ENCODE measurements at regions not wholly inside any gene's neighbourhood (a gene's known extent, or its start where the extent isn't known, plus 50 kb on each side); places are given as distances from the start of the nearest gene placed in this dataset.
"Not testable (repeated sequence)": the region's sequence is repeated elsewhere in the genome, so short reads cannot be mapped to it uniquely, and the experiment has no call there.

DNA sequence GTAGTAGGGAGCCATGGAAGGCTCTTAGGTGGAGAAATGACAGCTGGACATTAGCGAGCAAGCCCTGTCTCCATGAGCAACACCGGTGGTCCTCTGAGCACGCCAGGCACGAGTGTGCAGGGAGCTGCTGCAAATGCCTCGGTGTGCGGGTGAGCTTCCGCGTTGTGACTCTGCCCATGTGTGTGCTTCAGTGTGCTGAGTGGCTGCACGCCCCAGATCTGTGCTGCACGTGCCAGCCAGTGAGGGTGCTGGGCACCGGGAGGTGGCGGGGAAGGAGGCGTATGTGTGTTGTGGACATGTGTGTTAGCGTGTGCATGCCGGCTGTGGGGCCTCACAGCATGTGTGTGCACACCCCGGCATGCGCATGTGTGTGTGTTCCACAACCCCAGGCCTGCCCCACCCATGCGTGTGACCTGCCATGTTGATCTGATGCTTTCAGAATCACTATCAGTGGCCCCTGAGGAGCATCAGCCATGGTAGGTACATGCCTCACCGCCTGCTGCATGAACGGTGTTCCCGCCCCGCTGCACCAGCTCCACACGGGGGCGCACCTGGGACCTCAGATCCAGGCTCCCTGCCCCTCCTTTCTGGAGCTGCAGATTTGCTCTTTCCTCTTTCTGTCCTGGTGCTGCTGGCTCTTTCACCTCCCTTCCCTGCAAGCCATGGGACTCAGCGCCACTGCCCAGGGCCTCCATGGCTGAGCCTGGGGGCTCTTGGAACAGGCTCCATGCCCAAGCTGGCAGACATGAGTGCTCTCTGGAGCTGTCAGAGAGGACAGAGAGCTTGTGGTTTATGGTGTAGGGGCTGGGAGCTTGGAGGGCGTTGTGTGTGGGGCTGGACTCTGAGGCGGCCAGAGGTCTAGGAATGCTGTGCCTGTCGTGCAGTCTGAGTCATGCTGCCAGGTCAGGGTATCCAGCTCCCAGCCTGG, 169.4 kb downstream of the TBC1D2B start:
- no peak overlapping the region for H3K4me3 Mint-ChIP-seq (ENCODE audit: unreplicated experiment)
- TF ChIP-seq, protein P1, sequence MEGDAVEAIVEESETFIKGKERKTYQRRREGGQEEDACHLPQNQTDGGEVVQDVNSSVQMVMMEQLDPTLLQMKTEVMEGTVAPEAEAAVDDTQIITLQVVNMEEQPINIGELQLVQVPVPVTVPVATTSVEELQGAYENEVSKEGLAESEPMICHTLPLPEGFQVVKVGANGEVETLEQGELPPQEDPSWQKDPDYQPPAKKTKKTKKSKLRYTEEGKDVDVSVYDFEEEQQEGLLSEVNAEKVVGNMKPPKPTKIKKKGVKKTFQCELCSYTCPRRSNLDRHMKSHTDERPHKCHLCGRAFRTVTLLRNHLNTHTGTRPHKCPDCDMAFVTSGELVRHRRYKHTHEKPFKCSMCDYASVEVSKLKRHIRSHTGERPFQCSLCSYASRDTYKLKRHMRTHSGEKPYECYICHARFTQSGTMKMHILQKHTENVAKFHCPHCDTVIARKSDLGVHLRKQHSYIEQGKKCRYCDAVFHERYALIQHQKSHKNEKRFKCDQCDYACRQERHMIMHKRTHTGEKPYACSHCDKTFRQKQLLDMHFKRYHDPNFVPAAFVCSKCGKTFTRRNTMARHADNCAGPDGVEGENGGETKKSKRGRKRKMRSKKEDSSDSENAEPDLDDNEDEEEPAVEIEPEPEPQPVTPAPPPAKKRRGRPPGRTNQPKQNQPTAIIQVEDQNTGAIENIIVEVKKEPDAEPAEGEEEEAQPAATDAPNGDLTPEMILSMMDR (IDR thresholded peaks at IDR 0.05) = no peak
- peak; percentile 79 for DNase-seq (ENCODE audit: extremely low spot score, unreplicated experiment)
- no peaks in the 10 kb centered on the region for H3K36me3 Mint-ChIP-seq (ENCODE audit: unreplicated experiment)
- no peaks in the 10 kb centered on the region for H3K9me3 Mint-ChIP-seq (ENCODE audit: unreplicated experiment)
- peaks cover under 1% of the 10 kb centered on the region for H3K27me3 Mint-ChIP-seq (ENCODE audit: unreplicated experiment)
- peak overlapping the region; percentile 59 for H3K27ac Mint-ChIP-seq (ENCODE audit: unreplicated experiment)
- peaks cover 23% of the 10 kb centered on the region for H3K4me1 Mint-ChIP-seq (ENCODE audit: unreplicated experiment)

DNA sequence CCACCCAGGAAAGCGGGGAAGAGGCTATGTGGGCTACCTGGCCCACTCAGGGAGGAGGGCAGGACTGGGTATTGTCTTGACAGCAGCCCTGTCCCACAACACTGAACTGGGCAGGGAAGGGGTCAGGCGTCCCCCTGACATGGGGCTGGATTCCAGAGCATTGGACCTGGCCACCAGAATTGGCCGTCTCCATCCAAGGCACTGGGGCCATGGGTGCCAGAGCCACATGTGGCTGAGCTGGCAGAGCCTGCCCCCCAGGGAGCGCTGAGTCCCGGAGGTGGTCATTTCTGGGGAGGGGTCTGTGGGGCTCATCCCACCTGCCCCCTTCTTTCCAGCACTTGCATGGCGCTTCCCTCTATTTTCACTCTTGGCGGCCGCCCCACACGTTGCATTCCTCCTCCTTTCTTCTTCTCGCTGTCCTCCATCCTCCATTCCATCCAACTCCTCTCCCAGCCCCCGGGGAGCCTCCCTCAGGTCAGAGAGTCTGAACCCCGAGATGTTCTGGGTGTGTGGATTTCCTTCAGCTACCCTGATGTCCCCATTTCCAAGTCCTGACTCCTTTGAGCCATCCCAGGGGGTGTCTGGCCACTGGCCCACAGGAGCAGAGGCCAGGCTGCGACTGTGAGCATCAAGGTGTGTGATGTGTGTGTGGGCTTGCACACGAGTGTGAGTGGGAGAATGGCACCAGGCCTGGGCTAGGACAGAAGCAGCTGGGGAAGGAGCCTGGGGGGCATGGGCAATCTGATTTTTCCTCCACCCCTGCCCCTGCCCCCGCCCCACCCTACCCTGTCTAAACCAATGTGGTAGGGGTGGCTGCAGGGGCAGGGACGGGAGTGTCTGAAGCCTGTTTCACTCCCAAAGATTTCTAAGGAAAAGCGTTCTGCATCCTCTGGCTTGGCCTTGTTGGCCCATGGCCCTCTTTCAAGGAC, 171.2 kb downstream of the TBC1D2B start:
- not testable (repeated sequence) for H3K4me3 Mint-ChIP-seq (ENCODE audit: unreplicated experiment); H3K27me3 Mint-ChIP-seq (ENCODE audit: unreplicated experiment); H3K27ac Mint-ChIP-seq (ENCODE audit: unreplicated experiment); H3K36me3 Mint-ChIP-seq (ENCODE audit: unreplicated experiment); H3K9me3 Mint-ChIP-seq (ENCODE audit: unreplicated experiment); DNase-seq (ENCODE audit: extremely low spot score, unreplicated experiment)
- H3K4me1 Mint-ChIP-seq (ENCODE audit: unreplicated experiment) = peaks cover 23% of the 10 kb centered on the region

DNA sequence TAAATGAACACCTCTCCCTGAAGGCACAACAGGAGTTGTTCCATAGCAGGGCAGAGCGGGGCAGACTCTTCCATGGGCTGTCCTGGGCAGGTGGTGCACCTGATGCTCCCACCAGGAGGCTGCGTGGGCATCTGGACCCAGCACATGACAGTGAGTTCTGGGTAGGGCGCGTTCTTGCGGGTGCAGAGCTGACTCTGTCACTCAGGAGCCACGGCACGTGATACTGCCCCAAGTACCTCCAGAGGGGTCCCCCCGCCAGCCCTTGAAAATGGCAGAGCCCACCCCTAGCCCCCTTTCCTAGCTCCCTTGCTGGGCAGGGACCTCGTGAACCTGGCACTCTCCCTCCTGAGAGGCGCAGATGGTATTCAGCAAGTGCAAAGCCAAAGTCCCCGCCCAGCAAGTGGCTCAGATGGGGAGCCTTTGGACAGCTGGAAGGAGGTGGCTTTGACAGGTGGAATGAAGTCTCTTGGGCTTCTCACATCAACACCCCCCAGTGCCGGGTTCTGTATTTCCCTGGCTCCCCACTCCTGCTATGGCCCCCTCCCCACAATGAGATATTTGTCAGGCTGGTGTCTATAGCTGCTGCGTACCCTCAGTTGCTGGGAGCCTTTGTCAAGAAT, 172.1 kb downstream of the TBC1D2B start:
- H3K36me3 Mint-ChIP-seq (ENCODE audit: unreplicated experiment) = no peaks in the 10 kb centered on the region
- no peaks in the 10 kb centered on the region for H3K9me3 Mint-ChIP-seq (ENCODE audit: unreplicated experiment)
- H3K27me3 Mint-ChIP-seq (ENCODE audit: unreplicated experiment) = no peaks in the 10 kb centered on the region
- no peak overlapping the region for H3K27ac Mint-ChIP-seq (ENCODE audit: unreplicated experiment)
- H3K4me3 Mint-ChIP-seq (ENCODE audit: unreplicated experiment) = no peak overlapping the region
- no peak for DNase-seq (ENCODE audit: extremely low spot score, unreplicated experiment)
- peaks cover 22% of the 10 kb centered on the region for H3K4me1 Mint-ChIP-seq (ENCODE audit: unreplicated experiment)
- TF ChIP-seq, protein P1 (IDR thresholded peaks at IDR 0.05) = no peak

DNA sequence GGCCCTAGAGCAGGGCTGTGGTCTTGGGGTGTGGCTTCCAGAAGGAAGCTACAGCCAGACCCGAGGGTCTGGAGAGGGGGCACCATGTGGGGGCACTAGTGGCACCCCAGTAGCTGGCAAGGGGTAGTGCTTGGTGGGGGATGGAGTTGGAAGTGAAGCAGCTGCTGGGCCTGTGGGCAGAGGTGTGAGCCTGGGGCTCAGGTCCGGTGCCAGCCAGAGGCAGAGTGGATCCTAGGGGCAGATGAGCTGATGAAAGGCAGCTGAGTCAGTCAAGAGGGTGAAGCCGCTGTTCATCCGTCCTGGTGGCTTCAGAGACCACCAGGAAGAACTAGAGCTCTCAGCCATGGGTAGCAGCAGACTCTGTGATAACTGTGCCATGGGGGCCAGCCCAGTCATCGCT, 172.6 kb downstream of the TBC1D2B start:
- Mint-ChIP-seq H3K4me1 (ENCODE audit: unreplicated experiment) (peaks cover 19% of the 10 kb centered on the region), H3K4me3 (ENCODE audit: unreplicated experiment) (no peak overlapping the region), H3K27me3 (ENCODE audit: unreplicated experiment) (no peaks in the 10 kb centered on the region), H3K9me3 (ENCODE audit: unreplicated experiment) (no peaks in the 10 kb centered on the region), H3K27ac (ENCODE audit: unreplicated experiment) (no peak overlapping the region), H3K36me3 (ENCODE audit: unreplicated experiment) (no peaks in the 10 kb centered on the region)
- TF ChIP-seq, protein P1 (IDR thresholded peaks at IDR 0.05) = no peak
- no peak for DNase-seq (ENCODE audit: extremely low spot score, unreplicated experiment)

DNA sequence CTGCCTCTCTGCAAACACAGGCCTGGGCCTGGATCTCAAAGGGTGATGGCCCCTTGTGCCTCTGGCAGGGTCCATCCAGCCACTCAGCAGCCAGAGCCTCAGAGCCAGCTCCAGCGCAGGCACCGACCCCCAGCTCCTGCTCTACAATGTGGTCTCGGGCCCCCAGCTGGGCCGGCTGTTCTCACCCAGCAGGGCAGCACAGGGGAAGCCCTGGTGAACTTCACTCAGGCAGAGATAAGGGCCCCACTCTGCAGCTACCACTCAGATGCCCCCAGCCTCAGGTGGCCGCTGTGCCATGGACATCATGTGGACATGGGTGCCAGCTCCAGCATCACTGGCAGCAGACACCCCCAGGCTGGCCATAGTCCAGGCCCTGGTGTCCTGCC, 173.1 kb downstream of the TBC1D2B start:
- H3K27ac Mint-ChIP-seq (ENCODE audit: unreplicated experiment) = no peak overlapping the region
- H3K4me1 Mint-ChIP-seq (ENCODE audit: unreplicated experiment) = peaks cover 16% of the 10 kb centered on the region
- H3K9me3 Mint-ChIP-seq (ENCODE audit: unreplicated experiment) = no peaks in the 10 kb centered on the region
- TF ChIP-seq, protein P1 (IDR thresholded peaks at IDR 0.05) = no peak
- no peak overlapping the region for H3K4me3 Mint-ChIP-seq (ENCODE audit: unreplicated experiment)
- no peaks in the 10 kb centered on the region for H3K27me3 Mint-ChIP-seq (ENCODE audit: unreplicated experiment)
- no peaks in the 10 kb centered on the region for H3K36me3 Mint-ChIP-seq (ENCODE audit: unreplicated experiment)
- no peak for DNase-seq (ENCODE audit: extremely low spot score, unreplicated experiment)

DNA sequence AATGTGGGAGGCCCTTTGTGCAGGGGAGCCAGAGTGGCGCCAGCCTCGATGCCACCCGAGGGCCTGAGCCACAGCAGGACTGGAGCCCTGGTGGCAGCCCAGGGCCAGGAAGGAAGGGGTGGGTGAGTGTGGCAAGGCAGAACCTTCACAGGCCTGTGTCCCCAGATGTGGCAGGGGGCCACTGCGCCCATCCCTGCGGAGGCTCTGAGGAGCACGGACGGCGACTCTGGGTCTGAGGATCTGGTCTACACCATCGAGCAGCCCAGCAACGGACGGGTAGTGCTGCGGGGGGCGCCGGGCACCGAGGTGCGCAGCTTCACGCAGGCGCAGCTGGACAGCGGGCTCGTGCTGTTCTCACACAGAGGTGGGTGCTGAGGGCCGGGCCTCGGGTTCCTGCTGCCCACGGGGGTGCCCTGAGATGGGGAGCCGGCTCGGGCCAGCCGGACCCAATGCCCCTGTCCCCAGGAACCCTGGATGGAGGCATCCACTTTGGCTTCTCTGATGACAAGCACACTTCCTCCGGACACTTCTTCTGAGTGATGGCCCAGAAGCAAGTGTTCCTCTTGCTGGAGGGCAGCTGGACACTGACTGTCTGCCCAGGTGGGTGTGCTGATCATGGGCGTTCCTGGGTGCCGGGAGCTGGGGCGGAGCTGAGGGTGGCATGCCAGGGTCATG, 173.6 kb downstream of the TBC1D2B start:
- H3K9me3 Mint-ChIP-seq (ENCODE audit: unreplicated experiment); H3K27ac Mint-ChIP-seq (ENCODE audit: unreplicated experiment); H3K36me3 Mint-ChIP-seq (ENCODE audit: unreplicated experiment); H3K27me3 Mint-ChIP-seq (ENCODE audit: unreplicated experiment); H3K4me3 Mint-ChIP-seq (ENCODE audit: unreplicated experiment); DNase-seq (ENCODE audit: extremely low spot score, unreplicated experiment): not testable (repeated sequence)
- peaks cover 14% of the 10 kb centered on the region for H3K4me1 Mint-ChIP-seq (ENCODE audit: unreplicated experiment)
